HepG2 (cell line): ENCODE measurements at regions not wholly inside any gene's neighbourhood (a gene's known extent, or its start where the extent isn't known, plus 50 kb on each side); places are given as distances from the start of the nearest gene placed in this dataset.

Experiments used
- ATAC-seq: fragments of 200-7000 bp; cut with Tn5 transposase; 3 replicates; pipeline ENCODE4 v1.9.1; 2020; ENCODE audit warnings: mild to moderate bottlenecking, moderate library complexity
- BruUV-seq: library from RNA; stranded (reverse); fragments of 400-500 nt; replicated peaks from 2 replicates; lab custom pipeline; 2021; lab: Mats Ljungman, UMichigan
- CTCF ChIA-PET: fragments of 300-600 bp; formaldehyde crosslinking; extraction: SDS; loops from one replicate; lab custom pipeline; 2021; ENCODE audit warnings: low total read pairs, inconsistent platforms, low intra/inter-chr PET ratio; lab: Yijun Ruan, JAX
- POLR2A ChIA-PET: fragments of 350-600 bp; sonication (Branson Sonifier 250); formaldehyde crosslinking; loops from one replicate; lab custom pipeline; 2020; ENCODE audit warnings: antibody characterized with exemption, inconsistent platforms; lab: Yijun Ruan, JAX
- DNase-seq: peaks from one replicate; pipeline ENCODE4 v3.0.0-alpha.2; 2015; ENCODE audit warnings: low spot score
- FAIRE-seq: peaks from 3 replicates; lab custom pipeline; 2011; peaks lifted over from hg19 to GRCh38; lab: Jason Lieb, UNC
- H2AFZ ChIP-seq: one replicate; pipeline ENCODE4 v1.6.1; 2011; ENCODE audit warnings: low read length, inconsistent platforms
- H3K27ac ChIP-seq: fragments of 300-600 bp; 3 replicates; pipeline ENCODE4 v1.8.0; 2011; ENCODE audit warnings: mixed run types, mild to moderate bottlenecking, mixed read lengths, low read length, inconsistent platforms; ENCODE audit not compliant: insufficient read depth; ENCODE audit errors: extremely low read length
- H3K27me3 ChIP-seq, 2 experiments: fragments of 200-600 bp in 1 of 2; 2 replicates in 1 of 2; 3 replicates in 1 of 2; pipeline versions ENCODE4 v1.6.0 to v1.8.0; 2011; ENCODE audit warnings: low read length in 2 of 2, mild to moderate bottlenecking in 2 of 2, moderate library complexity in 2 of 2, inconsistent platforms in 1 of 2; ENCODE audit not compliant: insufficient read depth in 2 of 2, control insufficient read depth in 1 of 2
- H3K36me3 ChIP-seq, 2 experiments: fragments of 200-600 bp in 1 of 2; replicated peaks in 1 of 2; 2 replicates in 1 of 2; 3 replicates in 1 of 2; pipeline versions ENCODE4 v1.5.1 to v1.8.0; 2011; ENCODE audit warnings: low read length in 2 of 2, inconsistent platforms in 1 of 2; ENCODE audit not compliant: insufficient read depth in 2 of 2, control insufficient read depth in 1 of 2
- H3K4me1 ChIP-seq: 2 replicates; pipeline ENCODE4 v1.5.1; 2012; ENCODE audit warnings: low read length, inconsistent platforms; ENCODE audit not compliant: insufficient read depth
- H3K4me2 ChIP-seq: 2 replicates; pipeline ENCODE4 v1.6.0; 2011; ENCODE audit warnings: low read depth, low read length, inconsistent platforms
- H3K4me3 ChIP-seq, 3 experiments: fragments of 200-600 bp in 1 of 3; sonication (generic), shearing (Covaris generic) in 1 of 3; replicated peaks in 1 of 3; 2 replicates each; pipeline ENCODE4 v1.5.1; 2011 to 2016; ENCODE audit warnings: low read length in 3 of 3, inconsistent platforms in 2 of 3, low read depth in 2 of 3, mild to moderate bottlenecking in 2 of 3, control low read depth in 1 of 3, mixed read lengths in 1 of 3; ENCODE audit not compliant: insufficient read depth in 1 of 3
- H3K79me2 ChIP-seq: one replicate; pipeline ENCODE4 v1.6.1; 2011; ENCODE audit warnings: low read length, inconsistent platforms; ENCODE audit not compliant: insufficient read depth
- H3K9ac ChIP-seq: 2 replicates; pipeline ENCODE4 v1.6.0; 2011; ENCODE audit warnings: mild to moderate bottlenecking, low read depth, low read length, inconsistent platforms; ENCODE audit not compliant: insufficient read depth
- H3K9me3 ChIP-seq: 2 replicates; pipeline ENCODE4 v1.5.1; 2012; ENCODE audit warnings: mild to moderate bottlenecking, low read length
- H4K20me1 ChIP-seq: 2 replicates; pipeline ENCODE4 v1.6.0; 2011; ENCODE audit warnings: inconsistent platforms, mild to moderate bottlenecking, low read length, moderate library complexity; ENCODE audit not compliant: insufficient read depth
- JUNB ChIP-seq: sonication (generic); formaldehyde crosslinking; IDR thresholded peaks from 2 replicates; pipeline ENCODE4 v1.8.0; 2022; ENCODE audit warnings: missing genetic modification reagents, mild to moderate bottlenecking, borderline replicate concordance
- KDM1A ChIP-seq: IDR thresholded peaks from 2 replicates; pipeline ENCODE4 v1.6.1; 2016; ENCODE audit warnings: missing compliant biosample characterization
- KLF15 ChIP-seq: sonication (generic); formaldehyde crosslinking; IDR thresholded peaks from 2 replicates; pipeline ENCODE4 v1.8.1; 2023; ENCODE audit warnings: borderline replicate concordance, mild to moderate bottlenecking, inconsistent platforms, missing genetic modification reagents, mixed read lengths
- MEF2D ChIP-seq: sonication (generic); formaldehyde crosslinking; IDR thresholded peaks from 2 replicates; pipeline ENCODE4 v1.5.1; 2020; ENCODE audit warnings: mild to moderate bottlenecking, missing genetic modification reagents
- NPAS2 ChIP-seq: sonication (generic); formaldehyde crosslinking; IDR thresholded peaks from 2 replicates; pipeline ENCODE4 v1.8.0; 2022; ENCODE audit warnings: mild to moderate bottlenecking, missing genetic modification reagents, borderline replicate concordance
- PHB2 ChIP-seq: fragments of 450-650 bp; IDR thresholded peaks from 2 replicates; pipeline ENCODE4 v1.6.1; 2018; ENCODE audit not compliant: partially characterized antibody
- PPARG ChIP-seq: conservative IDR thresholded peaks from 2 replicates; pipeline ENCODE4 v1.6.1; 2016; ENCODE audit warnings: missing biosample characterization, missing genetic modification reagents
- RERE ChIP-seq: IDR thresholded peaks from 2 replicates; pipeline ENCODE4 v1.6.1; 2016; ENCODE audit warnings: low read depth, missing genetic modification reagents, missing compliant biosample characterization
- REXO4 ChIP-seq: sonication (generic); formaldehyde crosslinking; IDR thresholded peaks from 2 replicates; pipeline ENCODE4 v1.8.0; 2022; ENCODE audit warnings: missing genetic modification reagents, mild to moderate bottlenecking, borderline replicate concordance
- TP53 ChIP-seq: sonication (generic); formaldehyde crosslinking; conservative IDR thresholded peaks from 2 replicates; pipeline ENCODE4 v1.4.0; 2020; ENCODE audit warnings: missing genetic modification reagents
- ZBTB33 ChIP-seq: sonication (generic); formaldehyde crosslinking; IDR thresholded peaks from 2 replicates; pipeline ENCODE4 v1.4.0; 2020; ENCODE audit warnings: missing genetic modification reagents
- ZNF235 ChIP-seq: sonication (generic); formaldehyde crosslinking; IDR thresholded peaks from 2 replicates; pipeline ENCODE4 v1.8.1; 2023; ENCODE audit warnings: mild to moderate bottlenecking, missing genetic modification reagents, borderline replicate concordance
- WGBS: methylation state at CpG from one replicate; pipeline ENCODE4 v1.1.6; 2017; ENCODE audit warnings: low lambda C conversion rate; 5-methylcytosine and 5-hydroxymethylcytosine counted together
- in situ Hi-C: cut with HindIII; loops from 2 replicates; pipeline ENCODE4 v1.10.0; 2017; ENCODE audit warnings: low pct_unique_long_range_greater_than_20kb; ENCODE audit not compliant: extremely low pct_ligation_motif_present
- intact Hi-C: fragments of 100-400 bp; cut with micrococcal nuclease; formaldehyde crosslinking; loops from one replicate; pipeline ENCODE4 v1.10.0; 2022; ENCODE audit not compliant: unreplicated experiment
- TF ChIP-seq, protein P1 (sequence below), 2 experiments: sonication (generic) in 1 of 2; formaldehyde crosslinking in 1 of 2; IDR thresholded peaks; 2 replicates each; pipeline versions ENCODE4 v1.4.0 to v1.6.1; 2018 to 2020; ENCODE audit warnings: missing genetic modification reagents in 2 of 2, borderline replicate concordance in 1 of 2, low read depth in 1 of 2, mild to moderate bottlenecking in 1 of 2, missing biosample characterization in 1 of 2

GRCh38 chr9:12060067-12060466 is 633.1 kb upstream of the TYRP1 start (continued):
- TF ChIP-seq RERE (no peak), ZNF235 (no peak), MEF2D (CRISPR knock-in tag) (no peak), TP53 (no peak), PHB2 (no peak), KLF15 (CRISPR knock-in tag) (no peak)
- TF ChIP-seq, all 625 proteins: peak for 0

DNA sequence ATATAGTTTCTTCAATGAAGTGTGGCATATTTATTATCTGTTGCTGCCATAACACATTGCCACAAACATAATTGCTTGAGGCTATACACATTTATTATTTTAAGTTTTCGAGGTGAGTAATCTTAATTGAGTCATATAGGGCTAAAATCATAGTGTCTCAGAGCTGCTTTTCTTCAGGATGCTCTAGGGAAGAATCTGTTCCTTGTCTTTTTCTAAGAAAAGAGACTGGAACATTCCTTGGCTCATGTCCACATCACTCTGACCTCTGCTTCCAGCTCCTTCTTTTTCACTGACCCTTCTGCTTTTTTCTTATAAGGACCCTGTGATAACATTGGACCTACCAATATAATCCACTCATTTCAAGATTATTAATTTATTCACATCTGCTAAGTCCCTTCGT is 632.4 kb upstream of the TYRP1 start:
- ChIA-PET CTCF (no interaction called here), POLR2A (no interaction called here)
- no peaks in the 10 kb centered on the region for H3K79me2 ChIP-seq
- BruUV-seq: no TSS peak
- intact Hi-C loops: no loop called here
- peaks cover 88% of the 10 kb centered on the region for H3K9me3 ChIP-seq
- FAIRE-seq: no peak
- in situ Hi-C loops: no loop called here
- no peaks in the 10 kb centered on the region for H3K36me3 ChIP-seq
- no peak overlapping the region for H3K27ac ChIP-seq
- H3K4me1 ChIP-seq: no peaks in the 10 kb centered on the region
- no peaks in the 10 kb centered on the region for H4K20me1 ChIP-seq
- H3K4me2 ChIP-seq: no peak overlapping the region
- 5% methylated on average over 2 of the region's 2 CpGs for WGBS
- DNase-seq: no peak
- H3K9ac ChIP-seq: no peak overlapping the region
- no peaks in the 10 kb centered on the region for H3K27me3 ChIP-seq
- ATAC-seq: no peak
- no peak overlapping the region for H3K4me3 ChIP-seq
- no peak overlapping the region for H2AFZ ChIP-seq
- no peak for TF ChIP-seq REXO4 (CRISPR knock-in tag)
- TF ChIP-seq, protein P1, sequence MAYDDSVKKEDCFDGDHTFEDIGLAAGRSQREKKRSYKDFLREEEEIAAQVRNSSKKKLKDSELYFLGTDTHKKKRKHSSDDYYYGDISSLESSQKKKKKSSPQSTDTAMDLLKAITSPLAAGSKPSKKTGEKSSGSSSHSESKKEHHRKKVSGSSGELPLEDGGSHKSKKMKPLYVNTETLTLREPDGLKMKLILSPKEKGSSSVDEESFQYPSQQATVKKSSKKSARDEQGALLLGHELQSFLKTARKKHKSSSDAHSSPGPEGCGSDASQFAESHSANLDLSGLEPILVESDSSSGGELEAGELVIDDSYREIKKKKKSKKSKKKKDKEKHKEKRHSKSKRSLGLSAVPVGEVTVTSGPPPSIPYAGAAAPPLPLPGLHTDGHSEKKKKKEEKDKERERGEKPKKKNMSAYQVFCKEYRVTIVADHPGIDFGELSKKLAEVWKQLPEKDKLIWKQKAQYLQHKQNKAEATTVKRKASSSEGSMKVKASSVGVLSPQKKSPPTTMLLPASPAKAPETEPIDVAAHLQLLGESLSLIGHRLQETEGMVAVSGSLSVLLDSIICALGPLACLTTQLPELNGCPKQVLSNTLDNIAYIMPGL (CRISPR knock-in tag; IDR thresholded peaks at IDR 0.05; ENCODE audit: borderline replicate concordance in 1 of 2, low read depth in 1 of 2): no peak
- no peak for TF ChIP-seq KDM1A
- TF ChIP-seq PPARG: no peak
- no peak for TF ChIP-seq ZBTB33 (CRISPR knock-in tag)
- no peak for TF ChIP-seq NPAS2
- no peak for TF ChIP-seq JUNB
